ENCODE measurements at regions not wholly inside any gene's neighbourhood (a gene's known extent, or its start where the extent isn't known, plus 50 kb on each side); places are given as distances from the start of the nearest gene placed in this dataset.

DNA sequence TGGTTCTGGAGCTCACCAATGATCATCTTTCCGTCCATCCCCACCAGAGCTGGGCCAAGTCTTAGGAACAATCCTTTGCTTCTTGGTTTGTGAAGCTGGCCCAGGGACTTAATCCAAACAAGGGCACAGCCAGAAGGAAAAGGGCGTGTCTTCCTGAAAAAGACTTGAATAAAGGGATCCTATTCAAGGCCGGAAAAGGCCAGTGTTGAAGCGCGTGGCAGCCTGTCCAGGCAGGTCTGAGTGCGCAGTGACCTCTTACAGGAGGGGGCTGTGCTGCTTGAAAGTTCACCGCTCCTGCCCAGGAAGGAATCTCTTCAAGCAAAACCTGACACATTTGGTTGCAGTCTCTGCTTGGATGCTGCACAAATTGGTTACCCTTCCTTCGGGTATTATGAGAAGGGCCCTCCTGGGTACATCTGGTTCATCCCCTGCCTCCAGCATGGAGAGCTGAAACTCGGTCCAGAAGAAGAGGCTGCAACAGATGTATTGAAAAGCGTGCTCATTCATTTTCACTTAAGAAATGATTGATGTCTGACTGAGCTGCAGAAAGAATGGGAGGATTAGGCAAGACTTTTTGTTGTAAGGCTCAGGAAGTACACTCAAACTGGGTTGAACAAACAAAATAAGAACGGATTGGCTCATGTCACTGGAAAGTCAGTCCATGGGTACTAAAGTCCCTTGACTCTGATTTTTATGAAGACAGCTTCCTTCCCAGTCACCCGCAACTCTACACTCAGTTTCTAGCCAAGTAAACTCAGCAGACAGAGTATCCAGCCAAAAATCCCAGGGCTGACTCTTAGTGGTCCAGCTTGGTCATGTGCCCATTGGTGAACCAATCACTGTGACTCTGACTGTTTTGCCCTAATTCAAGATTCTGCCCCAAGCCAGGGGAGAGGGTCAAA, 136.3 kb downstream of the TFAP2C start:
- no peak overlapping the region for H3K27ac Mint-ChIP-seq
- no peaks in the 10 kb centered on the region for H3K4me1 Mint-ChIP-seq (ENCODE audit: low read depth)
- CTCF ChIA-PET = interaction anchor here (1.3 kb wide), 1 partner anchor 215 kb away, joined by 3 read pairs; no protein-coding TSS in a partner anchor
- H3K9me3 Mint-ChIP-seq = no peaks in the 10 kb centered on the region
- DNase-seq (no peak), ATAC-seq (no peak)
- POLR2A ChIA-PET = no interaction called here
- H3K4me3 Mint-ChIP-seq = no peak overlapping the region
- H3K36me3 Mint-ChIP-seq (ENCODE audit: low read depth) = no peaks in the 10 kb centered on the region
- TF ChIP-seq, protein P1, sequence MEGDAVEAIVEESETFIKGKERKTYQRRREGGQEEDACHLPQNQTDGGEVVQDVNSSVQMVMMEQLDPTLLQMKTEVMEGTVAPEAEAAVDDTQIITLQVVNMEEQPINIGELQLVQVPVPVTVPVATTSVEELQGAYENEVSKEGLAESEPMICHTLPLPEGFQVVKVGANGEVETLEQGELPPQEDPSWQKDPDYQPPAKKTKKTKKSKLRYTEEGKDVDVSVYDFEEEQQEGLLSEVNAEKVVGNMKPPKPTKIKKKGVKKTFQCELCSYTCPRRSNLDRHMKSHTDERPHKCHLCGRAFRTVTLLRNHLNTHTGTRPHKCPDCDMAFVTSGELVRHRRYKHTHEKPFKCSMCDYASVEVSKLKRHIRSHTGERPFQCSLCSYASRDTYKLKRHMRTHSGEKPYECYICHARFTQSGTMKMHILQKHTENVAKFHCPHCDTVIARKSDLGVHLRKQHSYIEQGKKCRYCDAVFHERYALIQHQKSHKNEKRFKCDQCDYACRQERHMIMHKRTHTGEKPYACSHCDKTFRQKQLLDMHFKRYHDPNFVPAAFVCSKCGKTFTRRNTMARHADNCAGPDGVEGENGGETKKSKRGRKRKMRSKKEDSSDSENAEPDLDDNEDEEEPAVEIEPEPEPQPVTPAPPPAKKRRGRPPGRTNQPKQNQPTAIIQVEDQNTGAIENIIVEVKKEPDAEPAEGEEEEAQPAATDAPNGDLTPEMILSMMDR (IDR thresholded peaks at IDR 0.05) = no peak
- H3K27me3 Mint-ChIP-seq = no peaks in the 10 kb centered on the region
- intact Hi-C loops (cut with micrococcal nuclease) = no loop called here

DNA sequence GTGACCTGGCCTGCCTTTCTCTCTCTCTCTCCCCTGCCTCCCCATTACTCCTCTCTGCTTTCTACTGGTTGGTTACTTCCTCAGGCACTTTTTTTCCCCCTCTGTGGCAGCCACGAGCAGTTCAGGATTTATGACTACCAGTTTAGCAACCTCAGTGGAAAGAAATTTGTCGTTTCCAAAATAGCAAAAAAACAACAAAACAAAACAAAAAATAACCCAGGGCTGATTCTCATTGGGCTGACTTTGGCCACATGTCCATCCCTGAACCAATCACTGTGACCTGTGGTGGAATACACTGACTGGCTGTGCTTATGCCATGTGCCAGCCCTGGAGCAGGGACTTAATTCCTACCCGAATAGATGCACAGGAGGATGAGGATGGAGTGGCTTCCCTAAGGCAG, 137.4 kb downstream of the TFAP2C start:
- Mint-ChIP-seq H3K27me3 (no peaks in the 10 kb centered on the region), H3K27ac (no peak overlapping the region), H3K4me1 (ENCODE audit: low read depth) (no peaks in the 10 kb centered on the region), H3K9me3 (no peaks in the 10 kb centered on the region), H3K36me3 (ENCODE audit: low read depth) (no peaks in the 10 kb centered on the region), H3K4me3 (no peak overlapping the region)
- intact Hi-C loops (cut with micrococcal nuclease) = no loop called here
- ATAC-seq = no peak
- DNase-seq = no peak
- CTCF ChIA-PET = no interaction called here
- TF ChIP-seq, protein P1 (IDR thresholded peaks at IDR 0.05) = no peak
- POLR2A ChIA-PET = no interaction called here

DNA sequence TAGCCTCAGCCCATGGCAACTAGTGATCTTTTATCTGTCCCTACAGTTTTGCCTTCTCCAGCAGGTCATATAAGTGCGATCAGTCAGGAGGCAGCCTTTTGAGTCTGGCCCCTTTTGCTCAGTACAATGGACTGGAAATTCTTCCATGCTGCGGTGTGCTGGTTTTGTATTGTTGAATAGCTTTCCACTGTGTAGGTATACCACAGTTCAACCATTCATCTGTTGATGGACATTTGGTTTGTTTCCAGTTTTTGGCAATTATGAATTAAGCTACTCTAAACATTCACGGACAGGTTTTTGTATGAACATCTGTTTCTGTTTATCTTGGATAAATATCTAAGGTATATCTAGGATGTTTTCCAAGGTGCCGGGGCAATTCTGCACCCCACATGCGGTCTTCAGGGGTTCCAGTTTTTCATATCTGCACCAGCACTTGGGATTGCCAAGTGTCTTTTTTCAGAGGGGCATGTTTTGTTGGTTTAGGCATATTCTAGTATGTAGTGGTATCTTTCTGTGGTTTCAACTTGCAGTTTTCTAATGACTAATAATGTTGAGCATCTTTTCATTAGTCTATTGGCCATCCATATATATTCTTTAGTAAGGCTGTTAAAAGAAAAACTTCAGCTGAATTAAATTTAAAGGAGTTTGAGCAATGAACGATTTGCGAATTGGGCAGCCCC, 141.0 kb downstream of the TFAP2C start:
- Mint-ChIP-seq H3K4me1 (ENCODE audit: low read depth) (no peaks in the 10 kb centered on the region), H3K4me3 (no peak overlapping the region), H3K9me3 (no peaks in the 10 kb centered on the region), H3K36me3 (ENCODE audit: low read depth) (no peaks in the 10 kb centered on the region), H3K27ac (no peak overlapping the region), H3K27me3 (no peaks in the 10 kb centered on the region)
- TF ChIP-seq, protein P1 (IDR thresholded peaks at IDR 0.05) = no peak
- ATAC-seq (no peak), DNase-seq (no peak)
- POLR2A ChIA-PET = no interaction called here
- intact Hi-C loops (cut with micrococcal nuclease) = no loop called here
- CTCF ChIA-PET = no interaction called here

DNA sequence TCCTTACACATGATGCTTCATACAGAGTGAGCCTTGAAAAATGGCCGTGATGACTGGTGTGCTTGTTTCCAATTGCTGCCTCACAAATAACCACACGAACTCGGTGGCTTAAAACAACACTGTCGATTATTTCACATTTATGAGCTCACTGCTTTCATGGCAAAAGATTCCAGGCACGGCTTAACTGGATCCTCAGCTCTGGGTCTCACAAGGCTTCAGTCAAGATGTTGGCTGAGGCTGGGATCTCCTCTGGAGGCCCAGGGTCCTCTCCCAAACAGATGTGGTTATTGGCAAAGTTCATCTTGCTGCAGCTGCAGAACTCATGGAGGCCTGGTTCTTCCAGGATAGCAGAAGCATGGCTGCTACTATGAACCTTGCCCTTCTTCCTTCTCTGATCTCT, 144.6 kb downstream of the TFAP2C start:
- H3K9me3 Mint-ChIP-seq = no peaks in the 10 kb centered on the region

More for the DNA sequence above, 144.6 kb downstream of the TFAP2C start:
- ATAC-seq (no peak), DNase-seq (no peak)
- Mint-ChIP-seq H3K27me3 (no peaks in the 10 kb centered on the region), H3K4me1 (ENCODE audit: low read depth) (peaks cover 4% of the 10 kb centered on the region), H3K36me3 (ENCODE audit: low read depth) (no peaks in the 10 kb centered on the region), H3K4me3 (no peak overlapping the region), H3K27ac (no peak overlapping the region)
- ChIA-PET CTCF (no interaction called here), POLR2A (no interaction called here)
- TF ChIP-seq, protein P1 (IDR thresholded peaks at IDR 0.05) = no peak
- intact Hi-C loops (cut with micrococcal nuclease) = no loop called here
